ENCODE measurements at regions not wholly inside any gene's neighbourhood (a gene's known extent, or its start where the extent isn't known, plus 50 kb on each side); places are given as distances from the start of the nearest gene placed in this dataset.

DNA sequence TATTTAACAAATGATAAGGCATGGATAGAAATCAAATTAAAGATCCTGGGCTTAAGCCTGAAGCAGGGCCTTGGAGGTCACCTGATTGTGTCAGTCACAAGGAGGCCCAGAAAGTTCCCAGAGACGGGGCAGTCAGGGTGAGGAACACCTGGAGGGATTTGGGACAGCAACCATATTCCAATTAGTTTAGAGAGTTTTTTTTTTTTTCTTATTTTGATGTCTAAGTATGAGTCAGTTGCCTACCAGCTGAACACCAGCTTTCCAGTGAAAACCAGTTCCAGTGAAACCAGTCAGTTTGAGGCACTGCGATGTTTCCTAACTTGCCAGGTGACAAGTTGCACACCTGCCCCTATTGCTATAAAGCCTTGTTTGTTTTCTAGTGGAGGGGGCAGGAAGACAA lies 350.7 kb upstream of the AZI2 start:
- TF ChIP-seq JUND (IDR thresholded peaks at IDR 0.05) (no peak), EGR1 (IDR thresholded peaks at IDR 0.05; ENCODE audit: low read depth) (no peak), POLR2AphosphoS5 (IDR thresholded peaks at IDR 0.05; ENCODE audit: low read depth, low read length) (no peak), RAD21 (IDR thresholded peaks at IDR 0.05; ENCODE audit: low read depth) (no peak), POLR2A (IDR thresholded peaks at IDR 0.05; ENCODE audit: borderline replicate concordance, extremely low read depth, insufficient read depth, insufficient read length) (no peak)
- TF ChIP-seq, protein P1, sequence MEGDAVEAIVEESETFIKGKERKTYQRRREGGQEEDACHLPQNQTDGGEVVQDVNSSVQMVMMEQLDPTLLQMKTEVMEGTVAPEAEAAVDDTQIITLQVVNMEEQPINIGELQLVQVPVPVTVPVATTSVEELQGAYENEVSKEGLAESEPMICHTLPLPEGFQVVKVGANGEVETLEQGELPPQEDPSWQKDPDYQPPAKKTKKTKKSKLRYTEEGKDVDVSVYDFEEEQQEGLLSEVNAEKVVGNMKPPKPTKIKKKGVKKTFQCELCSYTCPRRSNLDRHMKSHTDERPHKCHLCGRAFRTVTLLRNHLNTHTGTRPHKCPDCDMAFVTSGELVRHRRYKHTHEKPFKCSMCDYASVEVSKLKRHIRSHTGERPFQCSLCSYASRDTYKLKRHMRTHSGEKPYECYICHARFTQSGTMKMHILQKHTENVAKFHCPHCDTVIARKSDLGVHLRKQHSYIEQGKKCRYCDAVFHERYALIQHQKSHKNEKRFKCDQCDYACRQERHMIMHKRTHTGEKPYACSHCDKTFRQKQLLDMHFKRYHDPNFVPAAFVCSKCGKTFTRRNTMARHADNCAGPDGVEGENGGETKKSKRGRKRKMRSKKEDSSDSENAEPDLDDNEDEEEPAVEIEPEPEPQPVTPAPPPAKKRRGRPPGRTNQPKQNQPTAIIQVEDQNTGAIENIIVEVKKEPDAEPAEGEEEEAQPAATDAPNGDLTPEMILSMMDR (IDR thresholded peaks at IDR 0.05 in 2 of 3, conservative IDR thresholded peaks at IDR 0.05 in 1 of 3; ENCODE audit: borderline replicate concordance in 1 of 3, insufficient read depth in 1 of 3, low read depth in 2 of 3, low read length in 2 of 3) = no peak
- TF ChIP-seq, protein P2, sequence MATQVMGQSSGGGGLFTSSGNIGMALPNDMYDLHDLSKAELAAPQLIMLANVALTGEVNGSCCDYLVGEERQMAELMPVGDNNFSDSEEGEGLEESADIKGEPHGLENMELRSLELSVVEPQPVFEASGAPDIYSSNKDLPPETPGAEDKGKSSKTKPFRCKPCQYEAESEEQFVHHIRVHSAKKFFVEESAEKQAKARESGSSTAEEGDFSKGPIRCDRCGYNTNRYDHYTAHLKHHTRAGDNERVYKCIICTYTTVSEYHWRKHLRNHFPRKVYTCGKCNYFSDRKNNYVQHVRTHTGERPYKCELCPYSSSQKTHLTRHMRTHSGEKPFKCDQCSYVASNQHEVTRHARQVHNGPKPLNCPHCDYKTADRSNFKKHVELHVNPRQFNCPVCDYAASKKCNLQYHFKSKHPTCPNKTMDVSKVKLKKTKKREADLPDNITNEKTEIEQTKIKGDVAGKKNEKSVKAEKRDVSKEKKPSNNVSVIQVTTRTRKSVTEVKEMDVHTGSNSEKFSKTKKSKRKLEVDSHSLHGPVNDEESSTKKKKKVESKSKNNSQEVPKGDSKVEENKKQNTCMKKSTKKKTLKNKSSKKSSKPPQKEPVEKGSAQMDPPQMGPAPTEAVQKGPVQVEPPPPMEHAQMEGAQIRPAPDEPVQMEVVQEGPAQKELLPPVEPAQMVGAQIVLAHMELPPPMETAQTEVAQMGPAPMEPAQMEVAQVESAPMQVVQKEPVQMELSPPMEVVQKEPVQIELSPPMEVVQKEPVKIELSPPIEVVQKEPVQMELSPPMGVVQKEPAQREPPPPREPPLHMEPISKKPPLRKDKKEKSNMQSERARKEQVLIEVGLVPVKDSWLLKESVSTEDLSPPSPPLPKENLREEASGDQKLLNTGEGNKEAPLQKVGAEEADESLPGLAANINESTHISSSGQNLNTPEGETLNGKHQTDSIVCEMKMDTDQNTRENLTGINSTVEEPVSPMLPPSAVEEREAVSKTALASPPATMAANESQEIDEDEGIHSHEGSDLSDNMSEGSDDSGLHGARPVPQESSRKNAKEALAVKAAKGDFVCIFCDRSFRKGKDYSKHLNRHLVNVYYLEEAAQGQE (IDR thresholded peaks at IDR 0.05; ENCODE audit: low read depth) = no peak

All from HCT116 (cell line).